H1 (cell line): ENCODE measurements at regions not wholly inside any gene's neighbourhood (a gene's known extent, or its start where the extent isn't known, plus 50 kb on each side); places are given as distances from the start of the nearest gene placed in this dataset.

ENCODE experiments used
- CHD2 ChIP-seq: IDR thresholded peaks from 2 replicates; pipeline ENCODE4 v1.6.1; 2012; ENCODE audit warnings: low read length, improper control_type of control experiment
- CTBP2 ChIP-seq: IDR thresholded peaks from 2 replicates; pipeline ENCODE4 v1.7.0; 2011; ENCODE audit warnings: borderline replicate concordance, mild to moderate bottlenecking, moderate library complexity, mixed read lengths, low read length; ENCODE audit not compliant: insufficient read depth, insufficient read length
- KDM5A ChIP-seq: fragments of 200-600 bp; IDR thresholded peaks from 2 replicates; pipeline ENCODE4 v1.7.1; 2012; ENCODE audit warnings: mild to moderate bottlenecking, low read length, inconsistent platforms, mixed read lengths
- MAFK ChIP-seq: IDR thresholded peaks from 2 replicates; pipeline ENCODE4 v1.6.1; 2012; ENCODE audit warnings: low read depth, mild to moderate bottlenecking, improper control_type of control experiment, low read length
- TCF12 ChIP-seq: IDR thresholded peaks from 2 replicates; pipeline ENCODE4 v1.6.1; 2011; ENCODE audit warnings: low read depth, mild to moderate bottlenecking, low read length
- TF ChIP-seq, protein P1 (sequence below), 3 experiments: IDR thresholded peaks; 1 replicate in 2 of 3; 2 replicates in 1 of 3; pipeline versions ENCODE4 v1.5.1 to v1.6.1; 2011; ENCODE audit warnings: low read length in 3 of 3, mild to moderate bottlenecking in 3 of 3, inconsistent platforms in 2 of 3, low read depth in 1 of 3, moderate library complexity in 1 of 3; ENCODE audit not compliant: insufficient read depth in 1 of 3; ENCODE audit errors: control extremely low read depth in 1 of 3
- TF ChIP-seq, protein P2 (sequence below): IDR thresholded peaks from 2 replicates; pipeline ENCODE4 v1.6.1; 2012; ENCODE audit warnings: inconsistent platforms

GRCh38 chr11:91876746-91877145 is 347.9 kb upstream of the FAT3 start (continued):
- TF ChIP-seq, protein P1, sequence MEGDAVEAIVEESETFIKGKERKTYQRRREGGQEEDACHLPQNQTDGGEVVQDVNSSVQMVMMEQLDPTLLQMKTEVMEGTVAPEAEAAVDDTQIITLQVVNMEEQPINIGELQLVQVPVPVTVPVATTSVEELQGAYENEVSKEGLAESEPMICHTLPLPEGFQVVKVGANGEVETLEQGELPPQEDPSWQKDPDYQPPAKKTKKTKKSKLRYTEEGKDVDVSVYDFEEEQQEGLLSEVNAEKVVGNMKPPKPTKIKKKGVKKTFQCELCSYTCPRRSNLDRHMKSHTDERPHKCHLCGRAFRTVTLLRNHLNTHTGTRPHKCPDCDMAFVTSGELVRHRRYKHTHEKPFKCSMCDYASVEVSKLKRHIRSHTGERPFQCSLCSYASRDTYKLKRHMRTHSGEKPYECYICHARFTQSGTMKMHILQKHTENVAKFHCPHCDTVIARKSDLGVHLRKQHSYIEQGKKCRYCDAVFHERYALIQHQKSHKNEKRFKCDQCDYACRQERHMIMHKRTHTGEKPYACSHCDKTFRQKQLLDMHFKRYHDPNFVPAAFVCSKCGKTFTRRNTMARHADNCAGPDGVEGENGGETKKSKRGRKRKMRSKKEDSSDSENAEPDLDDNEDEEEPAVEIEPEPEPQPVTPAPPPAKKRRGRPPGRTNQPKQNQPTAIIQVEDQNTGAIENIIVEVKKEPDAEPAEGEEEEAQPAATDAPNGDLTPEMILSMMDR (IDR thresholded peaks at IDR 0.05; ENCODE audit: control extremely low read depth in 1 of 3, insufficient read depth in 1 of 3, low read depth in 1 of 3, low read length in 3 of 3) = no peak
- TF ChIP-seq KDM5A (no peak), CHD2 (no peak), CTBP2 (no peak), MAFK (no peak), TCF12 (no peak)
- TF ChIP-seq, protein P2, sequence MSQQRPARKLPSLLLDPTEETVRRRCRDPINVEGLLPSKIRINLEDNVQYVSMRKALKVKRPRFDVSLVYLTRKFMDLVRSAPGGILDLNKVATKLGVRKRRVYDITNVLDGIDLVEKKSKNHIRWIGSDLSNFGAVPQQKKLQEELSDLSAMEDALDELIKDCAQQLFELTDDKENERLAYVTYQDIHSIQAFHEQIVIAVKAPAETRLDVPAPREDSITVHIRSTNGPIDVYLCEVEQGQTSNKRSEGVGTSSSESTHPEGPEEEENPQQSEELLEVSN = no peak
